D721Med (cell line): ENCODE measurements at regions not wholly inside any gene's neighbourhood (a gene's known extent, or its start where the extent isn't known, plus 50 kb on each side); places are given as distances from the start of the nearest gene placed in this dataset.

ENCODE experiments used
- DNase-seq: peaks from one replicate; pipeline ENCODE4 v3.0.0; 2011; ENCODE audit warnings: low spot score; ENCODE audit not compliant: insufficient read length
- FAIRE-seq: peaks from 2 replicates; lab custom pipeline; 2011; peaks lifted over from hg19 to GRCh38; lab: Jason Lieb, UNC
- TF ChIP-seq, protein P1 (sequence below): IDR thresholded peaks from 2 replicates; pipeline ENCODE4 v1.5.1; 2012; ENCODE audit warnings: mild to moderate bottlenecking, control low read depth; ENCODE audit not compliant: insufficient read depth; ENCODE audit errors: missing control alignments

DNA sequence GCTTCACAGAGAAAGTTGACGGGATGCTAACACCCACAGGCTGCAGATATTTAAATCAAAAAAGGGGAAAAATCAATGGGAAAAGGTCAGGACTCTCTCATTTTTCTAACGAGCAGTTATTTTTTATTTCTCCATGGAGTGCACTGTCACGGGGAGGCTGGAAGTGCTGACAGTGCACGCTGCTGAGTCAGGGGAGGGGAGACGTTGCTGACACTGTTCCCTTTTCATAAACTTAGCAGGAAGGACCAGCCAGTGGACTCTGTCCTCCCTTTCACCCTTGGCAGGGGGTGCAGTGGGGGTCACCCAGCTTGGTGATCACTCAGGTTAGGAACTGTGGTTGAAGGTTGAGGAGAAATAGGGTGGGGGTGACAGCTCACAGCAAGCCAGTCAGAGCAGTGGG lies 65.6 kb upstream of the FUT8 start:
- TF ChIP-seq, protein P1, sequence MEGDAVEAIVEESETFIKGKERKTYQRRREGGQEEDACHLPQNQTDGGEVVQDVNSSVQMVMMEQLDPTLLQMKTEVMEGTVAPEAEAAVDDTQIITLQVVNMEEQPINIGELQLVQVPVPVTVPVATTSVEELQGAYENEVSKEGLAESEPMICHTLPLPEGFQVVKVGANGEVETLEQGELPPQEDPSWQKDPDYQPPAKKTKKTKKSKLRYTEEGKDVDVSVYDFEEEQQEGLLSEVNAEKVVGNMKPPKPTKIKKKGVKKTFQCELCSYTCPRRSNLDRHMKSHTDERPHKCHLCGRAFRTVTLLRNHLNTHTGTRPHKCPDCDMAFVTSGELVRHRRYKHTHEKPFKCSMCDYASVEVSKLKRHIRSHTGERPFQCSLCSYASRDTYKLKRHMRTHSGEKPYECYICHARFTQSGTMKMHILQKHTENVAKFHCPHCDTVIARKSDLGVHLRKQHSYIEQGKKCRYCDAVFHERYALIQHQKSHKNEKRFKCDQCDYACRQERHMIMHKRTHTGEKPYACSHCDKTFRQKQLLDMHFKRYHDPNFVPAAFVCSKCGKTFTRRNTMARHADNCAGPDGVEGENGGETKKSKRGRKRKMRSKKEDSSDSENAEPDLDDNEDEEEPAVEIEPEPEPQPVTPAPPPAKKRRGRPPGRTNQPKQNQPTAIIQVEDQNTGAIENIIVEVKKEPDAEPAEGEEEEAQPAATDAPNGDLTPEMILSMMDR, result no peak
- FAIRE-seq, result no peak
- DNase-seq, result no peak

DNA sequence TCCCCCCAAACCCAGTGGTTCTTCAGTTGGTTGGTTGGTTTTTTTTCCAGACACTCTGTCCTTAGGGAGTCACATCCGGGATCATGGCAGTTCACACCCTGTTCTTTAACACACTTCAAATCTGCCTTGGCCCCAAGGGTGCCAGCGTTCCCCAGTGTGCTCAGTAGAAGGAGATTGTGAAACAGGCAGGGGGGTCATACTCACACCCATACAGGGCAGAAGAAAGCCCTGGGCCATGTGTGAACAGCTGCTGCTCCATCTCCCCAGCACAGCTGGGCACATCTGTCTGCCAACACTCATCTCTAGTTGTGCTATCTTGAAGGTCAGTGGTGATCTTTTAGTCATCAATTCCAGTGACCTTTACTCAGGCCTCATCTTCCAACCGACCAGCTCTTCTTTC lies 64.4 kb upstream of the FUT8 start:
- FAIRE-seq, result no peak

GRCh38 chr14:65349100-65349499 lies 63.4 kb upstream of the FUT8 start:
- TF ChIP-seq, protein P1, result no peak
- DNase-seq (no peak), FAIRE-seq (no peak)

More for the DNA sequence above, 64.4 kb upstream of the FUT8 start:
- no peak for DNase-seq
- TF ChIP-seq, protein P1, result no peak

DNA sequence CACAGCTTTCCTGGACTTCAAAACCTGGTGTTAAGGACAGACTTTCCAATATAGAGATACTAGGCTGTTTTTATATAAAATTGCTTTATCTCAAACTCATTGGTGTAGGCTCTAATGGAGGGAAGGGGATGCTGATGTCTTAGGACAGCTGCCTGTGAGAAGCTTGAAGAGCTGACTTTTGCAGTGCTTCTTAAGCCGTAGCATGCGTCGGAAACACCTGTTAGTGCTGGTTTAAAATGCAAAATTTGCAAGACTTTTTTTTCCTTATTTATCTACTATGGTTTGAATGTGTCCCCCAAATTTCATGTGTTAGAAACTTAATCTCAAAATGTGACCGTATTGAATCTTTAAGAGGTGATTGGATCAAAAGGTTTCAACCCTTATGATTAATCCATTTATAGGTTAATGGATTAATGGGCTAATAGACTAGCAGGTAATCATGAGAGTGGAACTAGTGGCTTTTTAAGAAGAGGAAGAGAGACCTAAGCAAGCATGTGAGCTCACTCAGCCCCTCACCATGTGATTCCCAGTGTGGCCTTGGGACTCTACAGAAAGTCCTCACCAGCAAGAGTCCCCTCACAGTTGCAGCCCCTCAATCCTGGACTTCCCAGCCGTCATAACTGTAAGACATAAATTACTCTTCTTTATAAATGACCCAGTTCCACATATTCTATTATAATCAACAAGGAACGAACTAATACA lies 60.9 kb upstream of the FUT8 start:
- TF ChIP-seq, protein P1, result no peak
- FAIRE-seq (no peak), DNase-seq (no peak)

- TF ChIP-seq, protein P1, result no peak
- no peak for FAIRE-seq
Measured at GRCh38 chr14:65352964-65353530, 59.5 kb upstream of the FUT8 start.

GRCh38 chr14:65354131-65354530 lies 58.4 kb upstream of the FUT8 start:
- DNase-seq (no peak), FAIRE-seq (no peak)
- TF ChIP-seq, protein P1, result no peak

More at GRCh38 chr14:65352964-65353530, 59.5 kb upstream of the FUT8 start:
- DNase-seq, result no peak

DNA sequence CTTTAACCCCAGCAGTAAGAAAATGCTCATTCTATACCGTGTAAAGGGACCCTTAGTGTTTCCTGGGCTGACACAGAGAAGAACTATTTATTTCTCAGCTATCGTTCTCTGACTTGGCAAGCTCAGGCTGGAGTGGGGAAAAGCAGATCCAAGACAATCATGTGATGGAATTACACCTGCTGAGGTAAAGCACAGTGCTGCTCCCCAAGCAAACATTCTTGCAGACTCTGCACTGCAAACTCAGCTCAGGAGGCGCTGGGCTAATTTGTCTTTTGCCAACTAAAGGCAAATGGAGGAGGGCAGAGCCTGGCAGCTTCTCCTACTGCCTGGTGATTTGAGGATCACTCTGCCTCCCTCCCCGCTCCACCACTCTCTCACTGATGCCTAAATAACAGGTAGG lies 57.8 kb upstream of the FUT8 start:
- no peak for FAIRE-seq
- no peak for DNase-seq

More for the DNA sequence above, 57.8 kb upstream of the FUT8 start:
- TF ChIP-seq, protein P1, result no peak
